Medulla oblongata (tissue), 1 donor: ENCODE measurements at regions not wholly inside any gene's neighbourhood (a gene's known extent, or its start where the extent isn't known, plus 50 kb on each side); places are given as distances from the start of the nearest gene placed in this dataset.
A peak's percentile ranks its signal among the peaks of the same experiment; 100 is the strongest.

Experiments used
- DNase-seq: peaks from one replicate; pipeline ENCODE4 v3.0.0-alpha.2; 2015; ENCODE audit errors: extremely low spot score

DNA sequence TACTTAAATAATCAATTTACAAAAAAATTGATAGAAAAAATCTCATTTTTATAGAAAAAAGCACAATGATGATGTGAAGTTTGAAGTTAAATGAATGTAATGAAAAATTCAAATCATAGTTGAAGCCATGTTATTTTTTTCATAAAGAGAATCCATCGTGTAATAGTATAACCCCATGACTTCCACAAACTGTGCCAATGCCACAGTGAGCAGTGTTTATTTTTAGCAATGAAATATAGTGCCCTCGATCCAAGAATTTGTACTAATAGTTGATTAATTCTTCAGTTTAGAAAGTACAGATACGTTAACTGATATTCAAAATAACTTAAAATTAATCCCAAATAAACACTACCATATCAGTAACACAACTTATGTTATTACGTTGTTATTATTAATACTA lies 225.9 kb downstream of the PTPRC start:
- DNase-seq, result no peak

DNA sequence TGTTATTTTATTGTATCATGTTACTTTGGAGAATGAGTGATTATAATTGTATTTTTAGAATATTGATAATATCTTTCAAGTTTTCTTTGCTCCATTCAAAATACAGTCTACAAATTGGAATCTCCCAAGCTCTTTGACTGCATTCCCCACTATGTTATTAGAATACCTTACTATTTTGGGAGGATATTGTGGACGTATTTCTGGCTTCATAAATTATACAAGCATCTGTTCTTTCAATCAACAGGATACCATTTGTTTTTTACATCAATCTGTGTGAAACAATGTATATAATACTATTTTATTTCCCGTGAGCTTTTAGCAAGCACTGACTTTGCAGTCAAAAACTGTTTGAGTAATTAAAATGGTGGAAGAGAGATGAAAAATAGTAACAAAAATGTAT lies 226.5 kb downstream of the PTPRC start:
- DNase-seq, result no peak

DNA sequence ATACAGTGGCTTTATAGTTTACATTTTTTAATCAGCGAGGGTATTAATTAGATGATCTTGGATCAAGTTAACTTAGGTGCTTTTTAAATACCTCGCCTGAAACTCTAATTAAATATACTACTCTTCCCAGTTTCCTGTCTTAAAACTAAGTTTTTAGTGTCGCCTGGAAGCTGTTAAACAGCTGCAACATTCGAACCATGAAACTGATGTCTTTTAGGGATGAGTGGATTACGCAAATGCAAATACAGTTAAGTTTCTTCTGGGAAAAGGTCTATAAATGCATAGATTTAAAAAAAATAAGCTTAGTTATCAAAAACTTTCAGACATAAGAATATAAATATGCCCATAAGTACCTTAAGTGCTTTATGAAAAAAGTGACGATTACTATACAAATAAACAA lies 228.3 kb downstream of the PTPRC start:
- DNase-seq, result no peak

DNA sequence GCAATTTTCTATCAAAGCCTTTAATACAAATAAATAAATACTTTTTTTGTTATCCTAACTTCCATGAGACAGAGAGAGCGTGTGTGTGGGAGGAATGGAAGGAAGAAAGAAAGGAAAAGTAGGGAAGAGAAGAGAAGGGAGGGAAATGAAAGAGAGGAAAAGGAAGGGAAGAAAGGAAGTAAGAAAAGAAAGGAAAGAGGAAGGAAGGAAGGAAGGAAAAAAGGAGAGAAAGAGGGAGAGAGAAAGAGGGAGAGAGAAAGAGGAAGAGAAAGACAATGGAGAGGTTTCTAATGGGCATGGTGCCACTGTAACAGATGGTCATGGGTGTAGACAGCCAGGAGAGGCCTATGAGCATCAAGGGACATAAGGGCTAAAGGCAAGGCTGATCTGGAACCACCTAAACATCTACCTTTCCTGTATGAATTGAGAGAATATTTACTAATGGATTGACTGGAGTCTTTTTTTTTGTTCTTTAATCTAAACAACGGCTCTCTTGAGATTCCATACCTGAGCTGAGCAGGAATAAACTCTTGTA lies 234.9 kb downstream of the PTPRC start:
- no peak for DNase-seq

- DNase-seq, result peak; percentile 76
Observed at GRCh38 chr1:198876371-198876871, 237.6 kb downstream of the PTPRC start.

DNA sequence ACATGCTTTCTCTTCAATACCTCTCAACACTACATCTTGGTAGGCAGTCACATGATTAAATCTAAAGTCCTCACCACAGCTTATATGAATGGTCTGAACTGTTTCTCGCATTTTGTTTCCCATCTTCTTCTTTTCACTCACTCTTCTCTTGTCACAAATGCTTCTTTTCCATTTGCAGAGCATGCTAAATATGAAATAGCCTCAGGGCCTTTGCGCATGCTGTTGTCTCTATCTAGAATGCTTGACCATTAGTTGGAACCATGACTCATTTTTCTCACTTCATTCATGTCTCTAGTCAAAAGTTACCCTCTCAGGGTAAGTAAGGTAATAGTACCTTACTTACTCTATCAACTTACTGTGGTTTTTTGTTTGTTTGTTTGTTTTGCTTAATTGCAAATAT lies 239.7 kb downstream of the PTPRC start:
- no peak for DNase-seq

DNA sequence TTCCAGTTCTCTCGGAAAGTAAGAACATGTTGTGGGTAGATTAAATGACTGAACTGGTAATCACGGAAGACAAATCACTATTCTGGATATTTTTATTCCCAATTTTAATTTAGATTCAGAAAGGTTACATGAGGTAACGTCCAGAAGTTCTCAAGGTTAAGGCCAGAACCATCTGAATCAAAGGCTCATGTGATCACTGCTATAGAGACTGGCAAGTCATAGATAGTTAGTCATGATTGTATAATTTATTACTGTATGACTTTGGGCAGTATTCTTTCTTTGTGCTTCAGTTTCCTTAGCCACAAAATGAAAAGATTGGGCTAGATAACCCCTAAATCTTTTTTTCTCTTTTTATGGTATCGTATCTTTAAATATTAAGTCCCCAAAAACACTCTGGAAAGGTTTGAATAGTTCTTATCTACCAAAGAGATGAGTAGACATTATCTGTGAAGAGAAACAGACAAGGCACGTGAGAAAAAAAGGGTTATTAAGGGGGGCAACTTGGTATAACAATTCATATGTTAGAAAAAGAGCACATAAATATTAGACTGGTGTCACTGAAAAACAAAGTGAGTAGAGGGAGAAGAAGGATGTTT lies 241.0 kb downstream of the PTPRC start:
- no peak for DNase-seq

DNA sequence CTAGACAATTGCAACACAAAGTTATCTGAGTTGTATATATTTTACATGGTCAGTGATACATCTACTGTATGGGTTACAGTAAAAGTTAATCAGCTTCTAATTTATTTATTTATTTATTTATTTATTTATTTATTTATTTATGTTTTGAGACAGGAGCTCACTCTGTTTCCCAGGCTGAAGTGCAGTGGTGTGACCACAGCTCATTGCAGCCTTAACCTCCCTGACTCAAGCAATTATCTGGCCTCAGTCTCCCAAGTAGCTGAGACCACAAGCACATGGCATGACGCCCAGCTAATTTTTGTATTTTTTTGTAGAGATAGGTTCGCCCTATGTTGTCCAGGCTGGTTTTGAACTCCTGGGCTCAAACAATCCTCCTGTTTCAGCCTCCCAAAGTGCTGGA lies 241.6 kb downstream of the PTPRC start:
- DNase-seq, result no peak

- no peak for DNase-seq
Observed at GRCh38 chr1:198880818-198881597, 242.2 kb downstream of the PTPRC start.

DNA sequence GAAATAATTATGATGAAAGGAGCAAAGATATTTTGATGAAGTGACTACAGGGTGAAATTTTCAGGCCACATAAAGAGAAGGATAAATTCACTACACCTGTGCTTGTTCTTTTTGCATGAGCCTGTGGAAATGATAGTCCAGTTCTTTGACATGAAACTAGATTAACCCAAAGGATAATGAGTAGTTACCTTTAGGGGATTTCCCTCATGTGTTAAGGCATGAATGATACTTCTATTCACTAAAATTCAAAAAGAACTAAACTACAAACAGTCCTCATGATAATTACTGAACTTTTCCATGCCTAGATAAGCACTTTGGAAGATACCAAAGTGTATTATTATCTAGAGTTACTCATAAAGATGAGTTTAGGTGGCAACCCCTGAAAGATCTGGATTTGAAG lies 244.3 kb downstream of the PTPRC start:
- DNase-seq, result no peak

GRCh38 chr1:198887866-198888265 lies 249.0 kb downstream of the PTPRC start:
- no peak for DNase-seq

DNA sequence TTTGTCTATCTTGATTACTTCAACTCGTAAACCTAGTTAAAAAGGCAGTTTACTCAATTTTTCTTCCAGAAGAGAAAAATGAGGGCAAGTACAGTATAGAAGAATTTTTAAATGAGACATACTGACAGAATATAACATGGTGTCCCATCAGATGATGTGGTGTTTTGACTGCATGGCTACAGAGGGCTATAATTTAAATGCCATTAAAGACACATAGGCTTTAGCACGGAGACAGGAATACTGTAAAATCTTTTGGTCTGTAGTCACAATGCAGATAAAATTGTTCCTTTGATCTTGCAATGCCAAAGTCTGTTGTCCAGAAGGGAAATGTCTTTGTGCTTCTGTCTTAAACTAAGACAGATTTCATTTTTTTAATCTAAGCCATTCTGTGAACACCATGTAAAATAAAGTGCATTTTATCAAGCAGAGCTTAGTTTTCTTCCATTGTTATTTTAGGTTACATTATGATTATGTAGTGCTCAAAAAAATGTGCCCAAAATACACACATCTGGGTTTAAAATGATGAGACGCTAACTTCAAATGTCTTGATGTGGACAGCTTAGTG lies 249.6 kb downstream of the PTPRC start:
- no peak for DNase-seq

DNA sequence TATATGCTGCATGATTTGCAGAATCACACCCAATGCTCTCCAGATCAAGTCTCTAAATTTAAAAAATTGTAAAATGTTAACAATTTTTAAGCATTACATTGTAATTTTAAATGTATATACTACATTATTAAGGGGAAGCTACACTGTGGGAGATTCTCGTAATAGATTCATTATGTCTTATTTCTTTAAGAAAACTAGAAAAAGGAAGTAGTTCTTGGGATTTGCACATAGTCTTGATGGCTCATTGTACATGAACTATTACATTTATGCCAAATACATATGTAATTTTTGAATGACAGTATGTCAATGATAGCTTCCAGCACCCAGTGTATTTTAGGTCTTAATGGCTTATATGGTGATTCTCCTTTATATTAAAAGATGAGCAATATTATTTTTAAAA lies 250.3 kb downstream of the PTPRC start:
- no peak for DNase-seq

- no peak for DNase-seq
Observed at GRCh38 chr1:198889749-198890148, 250.9 kb downstream of the PTPRC start.

DNA sequence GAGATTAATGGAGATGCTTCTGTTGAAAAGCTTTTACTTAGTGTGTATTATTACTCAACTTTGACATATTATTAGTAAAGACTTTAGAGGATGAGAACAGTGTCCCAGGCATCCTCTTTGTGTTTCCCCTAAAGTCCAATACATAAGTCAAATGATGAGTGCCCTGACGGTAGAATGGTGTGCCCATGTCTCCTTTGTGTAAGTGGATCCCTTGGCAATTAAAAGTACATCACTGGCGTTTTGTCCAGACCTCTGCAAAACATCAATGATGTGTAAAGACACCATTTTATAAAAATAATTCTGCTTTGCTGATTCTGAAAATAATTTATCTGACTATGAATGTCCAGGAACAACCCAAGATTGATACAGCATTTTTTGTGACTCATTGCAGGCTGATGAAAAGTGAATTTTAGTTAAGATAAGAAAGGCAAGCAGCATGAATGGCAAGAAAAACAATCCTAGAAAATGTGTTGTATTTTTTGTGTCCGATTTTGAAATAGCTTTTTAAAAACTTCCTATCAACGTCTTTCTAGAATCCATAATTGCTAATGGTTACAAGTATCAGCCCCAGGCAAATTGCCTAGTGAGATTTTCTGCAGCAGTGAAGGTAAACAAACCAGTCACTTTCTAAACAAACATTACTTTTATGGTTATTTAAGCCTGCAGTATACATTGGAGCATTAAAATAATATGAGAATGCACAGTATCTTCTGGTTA lies 251.5 kb downstream of the PTPRC start:
- no peak for DNase-seq

- no peak for DNase-seq
Observed at GRCh38 chr1:198892065-198892464, 253.2 kb downstream of the PTPRC start.

DNA sequence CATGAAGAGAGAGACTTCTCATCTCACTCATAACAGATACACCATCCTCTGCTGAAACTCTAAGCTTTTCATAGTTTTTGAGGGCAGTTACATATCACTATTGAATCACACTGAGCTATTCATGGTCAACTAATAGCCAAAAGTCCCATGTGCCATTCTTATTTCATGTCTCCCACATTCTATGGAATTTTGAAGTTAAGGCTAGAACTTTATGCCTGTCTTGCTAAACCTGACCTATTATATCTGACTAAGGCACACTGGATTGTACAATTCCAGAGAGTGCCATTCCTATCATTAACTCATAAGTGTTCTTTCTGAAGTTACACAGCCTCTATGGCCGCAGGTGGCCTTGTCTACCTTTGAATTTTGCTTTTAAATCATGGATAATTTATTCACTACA lies 254.3 kb downstream of the PTPRC start:
- DNase-seq, result no peak

- DNase-seq, result no peak
Observed at GRCh38 chr1:198893763-198894444, 255.1 kb downstream of the PTPRC start.

- peak; percentile 70 for DNase-seq
Observed at GRCh38 chr1:198901266-198901665, 262.4 kb downstream of the PTPRC start.

DNA sequence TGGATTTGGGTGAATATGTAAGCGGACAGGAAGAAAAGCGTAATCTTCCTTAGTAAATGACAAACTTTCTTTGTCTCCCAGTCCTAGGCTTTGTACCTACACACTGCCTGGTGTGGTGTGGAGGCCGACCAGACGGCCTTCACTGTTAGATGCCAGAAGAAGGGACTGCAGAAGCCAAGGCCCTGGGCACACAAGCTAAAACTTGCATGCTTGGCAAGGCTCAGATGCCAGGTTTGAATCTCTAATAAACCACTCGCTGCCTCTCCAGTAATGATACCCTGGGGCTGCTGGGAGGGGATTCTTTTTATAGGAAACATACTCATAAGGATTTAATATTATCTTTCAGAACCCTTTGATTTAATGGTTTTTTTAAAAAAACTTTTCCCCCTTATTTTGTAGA lies 263.8 kb downstream of the PTPRC start:
- peak; percentile 37 for DNase-seq

GRCh38 chr1:198903203-198903602 lies 264.4 kb downstream of the PTPRC start:
- DNase-seq, result peak; percentile 76

GRCh38 chr1:198903621-198904020 lies 264.8 kb downstream of the PTPRC start:
- DNase-seq, result no peak
